K562 (cell line): ENCODE measurements at regions not wholly inside any gene's neighbourhood (a gene's known extent, or its start where the extent isn't known, plus 50 kb on each side); places are given as distances from the start of the nearest gene placed in this dataset.

Experiments
- ATAC-seq: fragments of 200-7000 bp; cut with Tn5 transposase; 3 replicates; pipeline ENCODE4 v1.9.1; 2020; ENCODE audit warnings: moderate library complexity
- BruUV-seq: library from RNA; stranded (reverse); fragments of 400-500 nt; replicated peaks from 2 replicates; lab custom pipeline; 2021; lab: Mats Ljungman, UMichigan
- CTCF ChIA-PET: fragments of 300-600 bp; formaldehyde crosslinking; extraction: SDS; loops from one replicate; lab custom pipeline; 2021; ENCODE audit warnings: low intra/inter-chr PET ratio; lab: Yijun Ruan, JAX
- POLR2A ChIA-PET: fragments of 300-600, 350-650 bp; sonication (Branson Sonifier 250); formaldehyde crosslinking; extraction: SDS; loops from one replicate; lab custom pipeline; 2021; ENCODE audit warnings: antibody characterized with exemption, inconsistent platforms; lab: Yijun Ruan, JAX
- DNase-seq, 4 experiments: peaks; one replicate each; pipeline versions ENCODE4 v3.0.0 to v3.0.0-alpha.2; 2011 to 2018; ENCODE audit warnings: low spot score in 3 of 4, mixed read lengths in 3 of 4; ENCODE audit errors: extremely low read depth in 1 of 4
- FAIRE-seq: peaks from 2 replicates; lab custom pipeline; 2011; peaks lifted over from hg19 to GRCh38; lab: Jason Lieb, UNC
- H2AFZ ChIP-seq: 2 replicates; pipeline ENCODE4 v1.6.0; 2011; ENCODE audit warnings: low read depth, low read length, control low read depth, inconsistent platforms
- H3K27ac ChIP-seq: fragments of 200-600 bp; 3 replicates; pipeline ENCODE4 v1.8.0; 2011; ENCODE audit warnings: low read depth, mild to moderate bottlenecking, control low read depth, inconsistent platforms, low read length, moderate library complexity, mixed read lengths; ENCODE audit errors: extremely low read depth
- H3K27me3 ChIP-seq, 2 experiments: fragments of 300-600 bp in 1 of 2; 2 replicates in 1 of 2; 3 replicates in 1 of 2; pipeline versions ENCODE4 v1.6.0 to v1.8.0; 2011; ENCODE audit warnings: inconsistent platforms in 2 of 2, low read length in 2 of 2, mild to moderate bottlenecking in 1 of 2, mixed read lengths in 1 of 2, moderate library complexity in 1 of 2; ENCODE audit not compliant: control insufficient read depth in 2 of 2, insufficient read depth in 2 of 2
- H3K36me3 ChIP-seq: fragments of 300-600 bp; 3 replicates; pipeline ENCODE4 v1.8.0; 2011; ENCODE audit warnings: mild to moderate bottlenecking, low read length, inconsistent platforms; ENCODE audit not compliant: control insufficient read depth, insufficient read depth
- H3K4me1 ChIP-seq, 2 experiments: fragments of 200-600 bp in 1 of 2; replicated peaks in 1 of 2; 2 replicates in 1 of 2; 3 replicates in 1 of 2; pipeline versions ENCODE4 v1.5.1 to v1.8.0; 2011; ENCODE audit warnings: inconsistent platforms in 2 of 2, low read length in 2 of 2, mild to moderate bottlenecking in 1 of 2, mixed read lengths in 1 of 2, moderate library complexity in 1 of 2; ENCODE audit not compliant: control insufficient read depth in 2 of 2, insufficient read depth in 2 of 2
- H3K4me2 ChIP-seq: 2 replicates; pipeline ENCODE4 v1.6.1; 2011; ENCODE audit warnings: low read length, control low read depth, inconsistent platforms, mixed read lengths; ENCODE audit not compliant: insufficient read depth
- H3K4me3 ChIP-seq: fragments of 200-600 bp; sonication (generic), shearing (Covaris generic); 2 replicates; pipeline ENCODE4 v1.5.1; 2016; ENCODE audit warnings: control low read depth, inconsistent platforms
- H3K79me2 ChIP-seq: fragments of 200-600 bp; 3 replicates; pipeline ENCODE4 v1.8.0; 2011; ENCODE audit warnings: low read length, inconsistent platforms; ENCODE audit not compliant: control insufficient read depth, insufficient read depth
- H3K9ac ChIP-seq, 2 experiments: 2 replicates each; pipeline versions ENCODE4 v1.6.0 to v1.6.1; 2011; ENCODE audit warnings: low read depth in 2 of 2, low read length in 2 of 2, control low read depth in 1 of 2, inconsistent platforms in 1 of 2, mild to moderate bottlenecking in 1 of 2, mixed read lengths in 1 of 2; ENCODE audit not compliant: insufficient read depth in 1 of 2
- H3K9me1 ChIP-seq: one replicate; pipeline ENCODE4 v1.6.0; 2011; ENCODE audit warnings: inconsistent platforms, mild to moderate bottlenecking, low read length, moderate library complexity; ENCODE audit not compliant: control insufficient read depth, insufficient read depth
- H3K9me3 ChIP-seq: replicated peaks from 2 replicates; pipeline ENCODE4 v1.5.1; 2011; ENCODE audit warnings: low read depth, low read length, inconsistent platforms; ENCODE audit not compliant: control insufficient read depth, insufficient read depth
- H4K20me1 ChIP-seq: replicated peaks from 2 replicates; pipeline ENCODE4 v1.6.1; 2011; ENCODE audit warnings: low read length, inconsistent platforms, mixed read lengths; ENCODE audit not compliant: control insufficient read depth, insufficient read depth
- ATF2 ChIP-seq: sonication (generic); formaldehyde crosslinking; IDR thresholded peaks from 2 replicates; pipeline ENCODE4 v1.8.1; 2022; ENCODE audit warnings: missing genetic modification reagents
- MTA3 ChIP-seq: fragments of 450-650 bp; formaldehyde crosslinking; IDR thresholded peaks from 2 replicates; pipeline ENCODE4 v1.6.1; 2017; ENCODE audit warnings: mild to moderate bottlenecking, borderline replicate concordance
- TOE1 ChIP-seq, 2 experiments: fragments of 450-650 bp in 1 of 2; sonication (generic) in 1 of 2; formaldehyde crosslinking in 1 of 2; IDR thresholded peaks; 2 replicates each; pipeline versions ENCODE4 v1.7.1 to v1.8.0; 2016 to 2022; ENCODE audit warnings: borderline replicate concordance in 2 of 2, mild to moderate bottlenecking in 2 of 2, antibody characterized with exemption in 1 of 2, inconsistent platforms in 1 of 2, low read depth in 1 of 2, missing genetic modification reagents in 1 of 2, moderate library complexity in 1 of 2
- WGBS: fragments of 100-300 bp; shearing (Covaris generic); methylation state at CpG from one replicate; pipeline ENCODE4 v1.1.6; 2016; ENCODE audit warnings: low coverage, mixed read lengths; ENCODE audit not compliant: insufficient coverage; ENCODE audit errors: missing lambda C conversion rate; 5-methylcytosine and 5-hydroxymethylcytosine counted together
- in situ Hi-C: fragments of 300-500 bp; cut with MboI; formaldehyde crosslinking; loops from 4 replicates; pipeline ENCODE4 v1.15.0; 2018; ENCODE audit warnings: inconsistent platforms, mixed read lengths
- intact Hi-C: fragments of 100-400 bp; cut with micrococcal nuclease; formaldehyde crosslinking; loops from 2 replicates; pipeline ENCODE4 v1.14.2; 2022
- TF ChIP-seq, protein P1 (sequence below): fragments of 250-450 bp; sonication (Bioruptor Pico); IDR thresholded peaks from 2 replicates; pipeline ENCODE4 v1.5.0; 2021

DNA sequence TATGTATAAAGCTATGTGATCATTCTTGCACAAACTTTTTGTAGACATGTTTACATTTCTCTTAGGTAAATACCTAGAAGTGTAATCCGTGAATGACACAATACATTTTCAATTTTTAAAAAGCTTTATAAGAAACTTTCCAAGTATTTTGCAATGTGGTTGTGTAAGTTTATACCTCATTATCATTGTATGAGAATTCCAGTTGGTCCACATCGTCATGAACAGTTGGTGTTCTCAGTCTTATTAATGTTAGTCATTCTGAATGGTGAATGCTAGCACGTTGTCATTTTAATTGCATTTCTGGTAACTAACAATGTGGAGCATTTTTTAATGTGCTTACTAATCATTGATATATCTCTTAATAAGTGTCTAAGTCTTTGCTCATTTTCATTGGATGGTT, 116.5 kb upstream of the F13A1 start:
- no TSS peak for BruUV-seq
- intact Hi-C loops (no loop called here), in situ Hi-C loops (no loop called here)
- ChIA-PET CTCF (no interaction called here), POLR2A (no interaction called here)
- ATAC-seq (no peak), DNase-seq (no peak), FAIRE-seq (no peak)
- no peaks in the 10 kb centered on the region for H3K36me3 ChIP-seq
- H3K9me1 ChIP-seq, result no peaks in the 10 kb centered on the region
- no peak overlapping the region for H3K27ac ChIP-seq
- H3K9ac ChIP-seq, result no peak overlapping the region
- H3K27me3 ChIP-seq, result 0 out of 5 replicates have a peak, but pooled peaks cover 0 to 4% of the 10 kb centered on the region in 2 experiments
- no peaks in the 10 kb centered on the region for H3K79me2 ChIP-seq
- H4K20me1 ChIP-seq, result no peaks in the 10 kb centered on the region
- no peak for TF ChIP-seq TOE1 (IDR thresholded peaks at IDR 0.05; ENCODE audit: borderline replicate concordance)
- no peak for TF ChIP-seq TOE1 (CRISPR knock-in tag; IDR thresholded peaks at IDR 0.05; ENCODE audit: borderline replicate concordance, low read depth)
- no peak for TF ChIP-seq ATF2 (CRISPR knock-in tag)
- TF ChIP-seq MTA3, result no peak
- TF ChIP-seq, protein P1, sequence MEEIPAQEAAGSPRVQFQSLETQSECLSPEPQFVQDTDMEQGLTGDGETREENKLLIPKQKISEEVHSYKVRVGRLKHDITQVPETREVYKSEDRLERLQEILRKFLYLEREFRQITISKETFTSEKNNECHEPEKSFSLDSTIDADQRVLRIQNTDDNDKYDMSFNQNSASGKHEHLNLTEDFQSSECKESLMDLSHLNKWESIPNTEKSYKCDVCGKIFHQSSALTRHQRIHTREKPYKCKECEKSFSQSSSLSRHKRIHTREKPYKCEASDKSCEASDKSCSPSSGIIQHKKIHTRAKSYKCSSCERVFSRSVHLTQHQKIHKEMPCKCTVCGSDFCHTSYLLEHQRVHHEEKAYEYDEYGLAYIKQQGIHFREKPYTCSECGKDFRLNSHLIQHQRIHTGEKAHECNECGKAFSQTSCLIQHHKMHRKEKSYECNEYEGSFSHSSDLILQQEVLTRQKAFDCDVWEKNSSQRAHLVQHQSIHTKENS (CRISPR knock-in tag), result no peak
- no peak overlapping the region for H3K4me3 ChIP-seq
- H3K4me1 ChIP-seq, result no peaks in the 10 kb centered on the region
- H3K4me2 ChIP-seq, result no peak overlapping the region
- WGBS, result 0% methylated on average over 3 of the region's 3 CpGs
- no peak overlapping the region for H2AFZ ChIP-seq
- H3K9me3 ChIP-seq, result no peaks in the 10 kb centered on the region
